ENCODE measurements at regions not wholly inside any gene's neighbourhood (a gene's known extent, or its start where the extent isn't known, plus 50 kb on each side); places are given as distances from the start of the nearest gene placed in this dataset.

GRCh38 chr1:234973426-234974250, 155.0 kb downstream of the TOMM20 start (continued):
- TF ChIP-seq PRDM6 (tag by site-specific recombination; IDR thresholded peaks at IDR 0.05) (peak; percentile 72; the same call in 1 of the 2 replicates), ZNF132 (tag by site-specific recombination; IDR thresholded peaks at IDR 0.05; ENCODE audit: borderline replicate concordance) (no peak), MEIS1 (CRISPR knock-in tag; IDR thresholded peaks at IDR 0.05; ENCODE audit: borderline replicate concordance) (no peak), ZNF621 (tag by site-specific recombination; IDR thresholded peaks at IDR 0.05) (no peak), SP7 (tag by site-specific recombination; IDR thresholded peaks at IDR 0.05) (0 out of 2 replicates have a peak, but pooled peaks have one; percentile 29), ZNF311 (tag by site-specific recombination; IDR thresholded peaks at IDR 0.05; ENCODE audit: borderline replicate concordance) (no peak), ZNF76 (tag by site-specific recombination; IDR thresholded peaks at IDR 0.05; ENCODE audit: borderline replicate concordance, low read depth) (no peak), ZNF629 (tag by site-specific recombination; IDR thresholded peaks at IDR 0.05) (no peak), ZNF707 (tag by site-specific recombination; IDR thresholded peaks at IDR 0.05) (no peak), OVOL3 (tag by site-specific recombination; IDR thresholded peaks at IDR 0.05) (0 out of 2 replicates have a peak, but pooled peaks have one; percentile 35), ZNF623 (tag by site-specific recombination; IDR thresholded peaks at IDR 0.05) (no peak), ZBTB26 (tag by site-specific recombination; optimal IDR thresholded peaks at IDR 0.05) (no peak), ZNF600 (tag by site-specific recombination; IDR thresholded peaks at IDR 0.05) (peak; percentile 79), FEZF1 (tag by site-specific recombination; IDR thresholded peaks at IDR 0.05) (peak; percentile 76), ZBTB20 (tag by site-specific recombination; IDR thresholded peaks at IDR 0.05) (0 out of 2 replicates have a peak, but pooled peaks have one; percentile 17), ZNF26 (tag by site-specific recombination; IDR thresholded peaks at IDR 0.05) (no peak), ZNF398 (tag by site-specific recombination; IDR thresholded peaks at IDR 0.05) (no peak), ZNF366 (tag by site-specific recombination; conservative IDR thresholded peaks at IDR 0.05) (no peak; the same call in 1 of the 2 replicates), ZNF747 (tag by site-specific recombination; IDR thresholded peaks at IDR 0.05) (no peak), ZXDB (tag by site-specific recombination; IDR thresholded peaks at IDR 0.05) (0 out of 2 replicates have a peak, but pooled peaks have one; percentile 46), ZNF169 (tag by site-specific recombination; IDR thresholded peaks at IDR 0.05) (no peak), ZFP3 (tag by site-specific recombination; IDR thresholded peaks at IDR 0.05; ENCODE audit: low read depth) (no peak), OSR2 (tag by site-specific recombination; IDR thresholded peaks at IDR 0.05) (peak; percentile 92), PRDM1 (tag by site-specific recombination; IDR thresholded peaks at IDR 0.05) (no peak)
- TF ChIP-seq, protein P1, sequence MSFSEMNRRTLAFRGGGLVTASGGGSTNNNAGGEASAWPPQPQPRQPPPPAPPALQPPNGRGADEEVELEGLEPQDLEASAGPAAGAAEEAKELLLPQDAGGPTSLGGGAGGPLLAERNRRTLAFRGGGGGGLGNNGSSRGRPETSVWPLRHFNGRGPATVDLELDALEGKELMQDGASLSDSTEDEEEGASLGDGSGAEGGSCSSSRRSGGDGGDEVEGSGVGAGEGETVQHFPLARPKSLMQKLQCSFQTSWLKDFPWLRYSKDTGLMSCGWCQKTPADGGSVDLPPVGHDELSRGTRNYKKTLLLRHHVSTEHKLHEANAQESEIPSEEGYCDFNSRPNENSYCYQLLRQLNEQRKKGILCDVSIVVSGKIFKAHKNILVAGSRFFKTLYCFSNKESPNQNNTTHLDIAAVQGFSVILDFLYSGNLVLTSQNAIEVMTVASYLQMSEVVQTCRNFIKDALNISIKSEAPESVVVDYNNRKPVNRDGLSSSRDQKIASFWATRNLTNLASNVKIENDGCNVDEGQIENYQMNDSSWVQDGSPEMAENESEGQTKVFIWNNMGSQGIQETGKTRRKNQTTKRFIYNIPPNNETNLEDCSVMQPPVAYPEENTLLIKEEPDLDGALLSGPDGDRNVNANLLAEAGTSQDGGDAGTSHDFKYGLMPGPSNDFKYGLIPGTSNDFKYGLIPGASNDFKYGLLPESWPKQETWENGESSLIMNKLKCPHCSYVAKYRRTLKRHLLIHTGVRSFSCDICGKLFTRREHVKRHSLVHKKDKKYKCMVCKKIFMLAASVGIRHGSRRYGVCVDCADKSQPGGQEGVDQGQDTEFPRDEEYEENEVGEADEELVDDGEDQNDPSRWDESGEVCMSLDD (tag by site-specific recombination; IDR thresholded peaks at IDR 0.05) = no peak
- TF ChIP-seq, protein P2, sequence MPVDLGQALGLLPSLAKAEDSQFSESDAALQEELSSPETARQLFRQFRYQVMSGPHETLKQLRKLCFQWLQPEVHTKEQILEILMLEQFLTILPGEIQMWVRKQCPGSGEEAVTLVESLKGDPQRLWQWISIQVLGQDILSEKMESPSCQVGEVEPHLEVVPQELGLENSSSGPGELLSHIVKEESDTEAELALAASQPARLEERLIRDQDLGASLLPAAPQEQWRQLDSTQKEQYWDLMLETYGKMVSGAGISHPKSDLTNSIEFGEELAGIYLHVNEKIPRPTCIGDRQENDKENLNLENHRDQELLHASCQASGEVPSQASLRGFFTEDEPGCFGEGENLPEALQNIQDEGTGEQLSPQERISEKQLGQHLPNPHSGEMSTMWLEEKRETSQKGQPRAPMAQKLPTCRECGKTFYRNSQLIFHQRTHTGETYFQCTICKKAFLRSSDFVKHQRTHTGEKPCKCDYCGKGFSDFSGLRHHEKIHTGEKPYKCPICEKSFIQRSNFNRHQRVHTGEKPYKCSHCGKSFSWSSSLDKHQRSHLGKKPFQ (tag by site-specific recombination; IDR thresholded peaks at IDR 0.05) = 0 out of 2 replicates have a peak, but pooled peaks have one; percentile 21
- TF ChIP-seq, protein P3, sequence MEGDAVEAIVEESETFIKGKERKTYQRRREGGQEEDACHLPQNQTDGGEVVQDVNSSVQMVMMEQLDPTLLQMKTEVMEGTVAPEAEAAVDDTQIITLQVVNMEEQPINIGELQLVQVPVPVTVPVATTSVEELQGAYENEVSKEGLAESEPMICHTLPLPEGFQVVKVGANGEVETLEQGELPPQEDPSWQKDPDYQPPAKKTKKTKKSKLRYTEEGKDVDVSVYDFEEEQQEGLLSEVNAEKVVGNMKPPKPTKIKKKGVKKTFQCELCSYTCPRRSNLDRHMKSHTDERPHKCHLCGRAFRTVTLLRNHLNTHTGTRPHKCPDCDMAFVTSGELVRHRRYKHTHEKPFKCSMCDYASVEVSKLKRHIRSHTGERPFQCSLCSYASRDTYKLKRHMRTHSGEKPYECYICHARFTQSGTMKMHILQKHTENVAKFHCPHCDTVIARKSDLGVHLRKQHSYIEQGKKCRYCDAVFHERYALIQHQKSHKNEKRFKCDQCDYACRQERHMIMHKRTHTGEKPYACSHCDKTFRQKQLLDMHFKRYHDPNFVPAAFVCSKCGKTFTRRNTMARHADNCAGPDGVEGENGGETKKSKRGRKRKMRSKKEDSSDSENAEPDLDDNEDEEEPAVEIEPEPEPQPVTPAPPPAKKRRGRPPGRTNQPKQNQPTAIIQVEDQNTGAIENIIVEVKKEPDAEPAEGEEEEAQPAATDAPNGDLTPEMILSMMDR (tag by site-specific recombination; IDR thresholded peaks at IDR 0.05) = no peak

All from HEK293 (cell line).